SK-N-SH (cell line): ENCODE measurements at regions not wholly inside any gene's neighbourhood (a gene's known extent, or its start where the extent isn't known, plus 50 kb on each side); places are given as distances from the start of the nearest gene placed in this dataset.
A peak's percentile ranks its signal among the peaks of the same experiment; 100 is the strongest.

Source experiments
- CTCF ChIA-PET: fragments of 300-600, 350-600 bp; formaldehyde crosslinking; extraction: SDS; loops from one replicate; lab custom pipeline; 2021; lab: Yijun Ruan, JAX
- POLR2A ChIA-PET: fragments of 350-600 bp; sonication (Branson Sonifier 250); formaldehyde crosslinking; extraction: SDS; loops from one replicate; lab custom pipeline; 2020; ENCODE audit warnings: antibody characterized with exemption, inconsistent platforms; lab: Yijun Ruan, JAX
- DNase-seq: peaks from one replicate; pipeline ENCODE4 v3.0.0; 2012
- H2AFZ ChIP-seq: fragments of 200-600 bp; sonication (generic); 2 replicates; pipeline ENCODE4 v1.8.1; 2016; ENCODE audit warnings: antibody characterized with exemption, mild to moderate bottlenecking, low read depth
- H3F3A ChIP-seq: fragments of 200-600 bp; sonication (generic); replicated peaks from 2 replicates; pipeline ENCODE3; 2016; ENCODE audit warnings: antibody characterized with exemption, mild to moderate bottlenecking; ENCODE audit not compliant: insufficient read depth
- H3K27ac ChIP-seq, 2 experiments: fragments of 200-500 bp in 1 of 2; fragments of 200-600 bp in 1 of 2; sonication (Bioruptor generic) in 1 of 2; sonication (generic), shearing (Covaris generic) in 1 of 2; 2 replicates each; pipeline versions ENCODE4 v1.5.1 to v1.6.1; 2014 to 2016; ENCODE audit warnings: low read depth in 2 of 2, inconsistent platforms in 1 of 2, low read length in 1 of 2, mild to moderate bottlenecking in 1 of 2, mixed read lengths in 1 of 2
- H3K27me3 ChIP-seq: fragments of 200-600 bp; sonication (generic), shearing (Covaris generic); 2 replicates; pipeline ENCODE4 v1.6.1; 2016; ENCODE audit warnings: mixed run types; ENCODE audit not compliant: insufficient read depth
- H3K36me3 ChIP-seq, 2 experiments: fragments of 200-500 bp in 1 of 2; fragments of 200-600 bp in 1 of 2; sonication (Bioruptor generic) in 1 of 2; sonication (generic) in 1 of 2; replicated peaks in 1 of 2; 2 replicates each; pipeline versions ENCODE3 to v1.5.1; 2014 to 2016; ENCODE audit warnings: low read length in 1 of 2, mild to moderate bottlenecking in 1 of 2; ENCODE audit not compliant: insufficient read depth in 2 of 2, control insufficient read depth in 1 of 2
- H3K4me1 ChIP-seq, 2 experiments: fragments of 200-500 bp in 1 of 2; fragments of 200-600 bp in 1 of 2; sonication (Bioruptor generic) in 1 of 2; sonication (generic), shearing (Covaris generic) in 1 of 2; 2 replicates each; pipeline versions ENCODE4 v1.5.1 to v1.6.1; 2014 to 2016; ENCODE audit warnings: low read depth in 1 of 2, low read length in 1 of 2, mixed run types in 1 of 2; ENCODE audit not compliant: insufficient read depth in 2 of 2, control insufficient read depth in 1 of 2
- H3K4me2 ChIP-seq: fragments of 200-600 bp; sonication (generic), shearing (Covaris generic); 2 replicates; pipeline ENCODE4 v1.6.1; 2017; ENCODE audit warnings: mixed run types
- H3K4me3 ChIP-seq, 2 experiments: fragments of 200-500 bp in 1 of 2; fragments of 200-600 bp in 1 of 2; sonication (Bioruptor generic) in 1 of 2; sonication (generic), shearing (Covaris generic) in 1 of 2; 2 replicates each; pipeline versions ENCODE4 v1.5.1 to v1.8.1; 2014 to 2016; ENCODE audit warnings: low read depth in 2 of 2, inconsistent platforms in 1 of 2, low read length in 1 of 2, mild to moderate bottlenecking in 1 of 2, mixed read lengths in 1 of 2, moderate library complexity in 1 of 2
- H3K79me2 ChIP-seq: fragments of 200-600 bp; sonication (generic); 2 replicates; pipeline ENCODE4 v1.8.1; 2017; ENCODE audit warnings: mild to moderate bottlenecking; ENCODE audit not compliant: insufficient read depth
- H3K9ac ChIP-seq: fragments of 200-600 bp; sonication (generic); 2 replicates; pipeline ENCODE4 v1.6.1; 2017; ENCODE audit warnings: mixed run types
- H3K9me2 ChIP-seq: fragments of 200-600 bp; sonication (generic); 2 replicates; pipeline ENCODE4 v1.6.1; 2017; ENCODE audit warnings: mixed run types
- H3K9me3 ChIP-seq: fragments of 200-600 bp; sonication (generic); 2 replicates; pipeline ENCODE4 v1.6.1; 2017; ENCODE audit warnings: mixed run types, mild to moderate bottlenecking, moderate library complexity
- H4K20me1 ChIP-seq: fragments of 200-600 bp; sonication (generic); 2 replicates; pipeline ENCODE4 v1.6.1; 2017; ENCODE audit warnings: mild to moderate bottlenecking, mixed run types; ENCODE audit not compliant: insufficient read depth
- ELF1 ChIP-seq: IDR thresholded peaks from 2 replicates; pipeline ENCODE4 v1.4.0; 2012
- EP300 ChIP-seq, 2 experiments: IDR thresholded peaks; 2 replicates each; pipeline versions ENCODE4 v1.4.0 to v1.6.1; 2012; ENCODE audit warnings: borderline replicate concordance in 1 of 2, low read depth in 1 of 2, low read length in 1 of 2
- EZH2phosphoT487 ChIP-seq: fragments of 200-600 bp; sonication (generic); IDR thresholded peaks from 2 replicates; pipeline ENCODE4 v1.6.1; 2017; ENCODE audit warnings: low read depth, mixed run types, mild to moderate bottlenecking, antibody characterized with exemption, moderate library complexity, borderline replicate concordance
- GATA2 ChIP-seq: sonication (generic); formaldehyde crosslinking; IDR thresholded peaks from 2 replicates; pipeline ENCODE4 v1.5.0; 2020; ENCODE audit warnings: mild to moderate bottlenecking, missing genetic modification reagents
- JUND ChIP-seq: IDR thresholded peaks from 2 replicates; pipeline ENCODE4 v1.4.0; 2012
- MEF2A ChIP-seq: IDR thresholded peaks from 2 replicates; pipeline ENCODE4 v1.4.0; 2012; ENCODE audit warnings: low read depth, borderline replicate concordance
- NRF1 ChIP-seq: IDR thresholded peaks from 2 replicates; pipeline ENCODE4 v1.6.1; 2012; ENCODE audit warnings: low read depth, mild to moderate bottlenecking, low read length
- POLR2AphosphoS5 ChIP-seq: IDR thresholded peaks from 2 replicates; pipeline ENCODE4 v1.6.1; 2012; ENCODE audit warnings: low read depth, low read length
- RXRA ChIP-seq: IDR thresholded peaks from 2 replicates; pipeline ENCODE4 v1.4.0; 2012; ENCODE audit warnings: low read depth, mild to moderate bottlenecking, borderline replicate concordance
- TEAD4 ChIP-seq: IDR thresholded peaks from 2 replicates; pipeline ENCODE4 v1.4.0; 2012; ENCODE audit warnings: mild to moderate bottlenecking, borderline replicate concordance; ENCODE audit not compliant: insufficient read depth
- YY1 ChIP-seq: IDR thresholded peaks from 2 replicates; pipeline ENCODE4 v1.4.0; 2012; ENCODE audit warnings: low read depth, mild to moderate bottlenecking
- WGBS: methylation state at CpG from one replicate; pipeline ENCODE4 v1.1.6; 2017; ENCODE audit warnings: low lambda C conversion rate; 5-methylcytosine and 5-hydroxymethylcytosine counted together
- TF ChIP-seq, protein P1 (sequence below): IDR thresholded peaks from 2 replicates; pipeline ENCODE4 v1.6.1; 2012; ENCODE audit warnings: mild to moderate bottlenecking, low read depth, low read length, moderate library complexity
- TF ChIP-seq, protein P2 (sequence below): IDR thresholded peaks from 2 replicates; pipeline ENCODE4; 2012
- TF ChIP-seq, protein P3 (sequence below): fragments of 200-600 bp; sonication (generic); IDR thresholded peaks from 2 replicates; pipeline ENCODE4 v1.6.1; 2017; ENCODE audit warnings: antibody characterized with exemption, mild to moderate bottlenecking, moderate library complexity
- TF ChIP-seq, protein P4 (sequence below): fragments of 150-350 bp; IDR thresholded peaks from 2 replicates; pipeline ENCODE4 v1.6.1; 2017; ENCODE audit warnings: antibody characterized with exemption, low read length, low read depth, borderline replicate concordance

DNA sequence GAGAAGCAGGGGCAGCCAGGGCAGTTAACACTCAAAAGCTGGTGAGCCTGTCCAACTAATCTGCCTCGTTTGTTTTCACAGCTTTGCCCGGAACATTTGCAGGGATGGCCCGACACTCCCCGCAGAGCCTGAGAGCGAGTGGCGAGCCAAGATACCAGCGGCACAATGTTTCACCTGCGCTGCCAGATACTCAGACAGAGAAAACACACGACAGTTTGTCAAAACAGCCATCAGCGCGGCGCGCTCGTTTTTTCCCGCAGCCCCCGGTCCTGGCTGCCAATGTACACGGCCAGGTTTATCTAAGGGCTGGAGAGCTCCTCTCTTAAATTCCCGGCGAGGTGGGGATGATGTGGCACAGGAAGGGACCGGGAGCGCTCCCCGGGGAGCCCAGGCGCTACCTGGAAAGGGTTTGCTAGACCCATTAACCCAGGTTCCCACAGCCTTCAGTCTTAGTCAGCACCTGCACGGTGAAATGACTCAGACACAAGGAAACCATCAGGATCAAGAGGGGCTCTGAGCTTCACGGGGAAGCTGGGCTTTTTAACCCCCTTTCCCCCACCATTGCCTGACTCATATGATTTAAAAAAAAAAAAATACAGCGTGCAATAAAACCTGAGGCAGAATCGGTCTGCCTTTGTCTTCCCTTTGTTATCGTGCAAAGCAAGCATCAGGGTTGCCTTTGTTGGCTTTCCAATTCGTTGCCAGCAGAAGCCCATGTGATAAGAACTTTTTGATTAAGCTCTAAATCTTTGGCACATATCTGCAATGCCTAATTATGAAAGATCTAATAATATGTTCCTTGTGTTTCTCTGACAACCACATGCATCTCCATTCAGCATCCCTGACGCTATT, 186.2 kb downstream of the EFNB2 start:
- Histone ChIP-seq H3K27me3 (no peaks in the 10 kb centered on the region), H2AFZ (peak overlapping the region; percentile 67; the same call in 1 of the 2 replicates), H3K9me2 (no peaks in the 10 kb centered on the region), H3K4me1 (peaks cover 0 to 8% of the 10 kb centered on the region in 2 experiments; a peak in 2 of 4 replicates), H3F3A (peaks cover 7% of the 10 kb centered on the region), H3K79me2 (no peaks in the 10 kb centered on the region), H4K20me1 (no peaks in the 10 kb centered on the region), H3K4me2 (peak overlapping the region; percentile 77), H3K4me3 (peak overlapping the region; percentile 48 to 62; a peak in 3 of 4 replicates), H3K9ac (peak overlapping the region; percentile 3; the same call in 1 of the 2 replicates), H3K27ac (no peak overlapping the region), H3K36me3 (no peaks in the 10 kb centered on the region), H3K9me3 (no peaks in the 10 kb centered on the region)
- CTCF ChIA-PET = interaction anchor here (0.6 kb wide), 1 partner anchor 198 kb away, joined by 3 read pairs; no protein-coding TSS in a partner anchor
- DNase-seq = peak; percentile 43
- 6% methylated on average over 27 of the region's 30 CpGs for WGBS
- TF ChIP-seq EP300 (IDR thresholded peaks at IDR 0.05; ENCODE audit: borderline replicate concordance in 1 of 2, low read depth in 1 of 2, low read length in 1 of 2) = no peak
- TF ChIP-seq, protein P1, sequence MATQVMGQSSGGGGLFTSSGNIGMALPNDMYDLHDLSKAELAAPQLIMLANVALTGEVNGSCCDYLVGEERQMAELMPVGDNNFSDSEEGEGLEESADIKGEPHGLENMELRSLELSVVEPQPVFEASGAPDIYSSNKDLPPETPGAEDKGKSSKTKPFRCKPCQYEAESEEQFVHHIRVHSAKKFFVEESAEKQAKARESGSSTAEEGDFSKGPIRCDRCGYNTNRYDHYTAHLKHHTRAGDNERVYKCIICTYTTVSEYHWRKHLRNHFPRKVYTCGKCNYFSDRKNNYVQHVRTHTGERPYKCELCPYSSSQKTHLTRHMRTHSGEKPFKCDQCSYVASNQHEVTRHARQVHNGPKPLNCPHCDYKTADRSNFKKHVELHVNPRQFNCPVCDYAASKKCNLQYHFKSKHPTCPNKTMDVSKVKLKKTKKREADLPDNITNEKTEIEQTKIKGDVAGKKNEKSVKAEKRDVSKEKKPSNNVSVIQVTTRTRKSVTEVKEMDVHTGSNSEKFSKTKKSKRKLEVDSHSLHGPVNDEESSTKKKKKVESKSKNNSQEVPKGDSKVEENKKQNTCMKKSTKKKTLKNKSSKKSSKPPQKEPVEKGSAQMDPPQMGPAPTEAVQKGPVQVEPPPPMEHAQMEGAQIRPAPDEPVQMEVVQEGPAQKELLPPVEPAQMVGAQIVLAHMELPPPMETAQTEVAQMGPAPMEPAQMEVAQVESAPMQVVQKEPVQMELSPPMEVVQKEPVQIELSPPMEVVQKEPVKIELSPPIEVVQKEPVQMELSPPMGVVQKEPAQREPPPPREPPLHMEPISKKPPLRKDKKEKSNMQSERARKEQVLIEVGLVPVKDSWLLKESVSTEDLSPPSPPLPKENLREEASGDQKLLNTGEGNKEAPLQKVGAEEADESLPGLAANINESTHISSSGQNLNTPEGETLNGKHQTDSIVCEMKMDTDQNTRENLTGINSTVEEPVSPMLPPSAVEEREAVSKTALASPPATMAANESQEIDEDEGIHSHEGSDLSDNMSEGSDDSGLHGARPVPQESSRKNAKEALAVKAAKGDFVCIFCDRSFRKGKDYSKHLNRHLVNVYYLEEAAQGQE = 0 out of 2 replicates have a peak, but pooled peaks have one; percentile 46
- TF ChIP-seq GATA2 (CRISPR knock-in tag) = peak; percentile 29; the same call in 1 of the 2 replicates
- POLR2A ChIA-PET = no interaction called here

DNA sequence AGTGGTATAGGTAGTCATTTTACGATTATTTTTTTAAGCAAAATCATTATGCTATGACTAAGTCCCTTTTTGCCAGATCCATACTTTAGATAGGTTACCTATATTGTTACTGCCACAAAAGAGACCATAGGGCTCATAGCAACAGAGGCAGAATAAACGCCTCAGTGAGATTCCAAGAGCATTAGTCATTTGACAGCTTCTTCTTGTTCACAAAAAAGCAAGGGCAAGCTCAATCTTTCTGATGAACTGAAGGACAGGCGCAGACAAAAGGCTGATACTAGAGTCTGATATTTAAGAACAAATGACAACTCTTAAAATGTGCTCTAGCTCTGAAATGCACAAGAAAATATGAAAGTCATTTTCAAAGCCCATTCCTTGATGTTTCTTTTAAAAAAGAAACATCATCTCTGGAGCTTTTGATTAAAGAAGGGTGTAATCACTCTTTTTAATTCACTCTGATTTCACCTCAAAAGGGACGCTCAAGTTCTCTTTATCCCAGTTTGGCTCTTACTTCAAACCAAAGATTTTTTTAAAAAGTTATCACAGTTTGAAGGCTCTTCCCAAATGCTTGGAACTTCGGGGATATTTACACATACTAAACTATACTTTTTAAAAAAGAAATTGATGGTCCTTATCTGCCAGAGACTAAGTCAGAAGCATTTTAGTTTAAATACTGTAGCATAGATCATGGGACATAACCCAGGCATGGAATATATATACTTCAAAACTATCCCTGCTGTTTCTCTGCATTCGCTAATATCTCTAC, 187.2 kb downstream of the EFNB2 start:
- ChIA-PET CTCF (no interaction called here), POLR2A (no interaction called here)
- no peaks in the 10 kb centered on the region for H3K9me2 ChIP-seq
- H4K20me1 ChIP-seq = no peaks in the 10 kb centered on the region
- H3K9me3 ChIP-seq = no peaks in the 10 kb centered on the region
- H3K27me3 ChIP-seq = no peaks in the 10 kb centered on the region
- no peaks in the 10 kb centered on the region for H3K79me2 ChIP-seq
- H3K9ac ChIP-seq = no peak overlapping the region
- H3K4me3 ChIP-seq = no peak overlapping the region
- no peak for DNase-seq
- peaks cover 0 to 8% of the 10 kb centered on the region in 2 experiments; a peak in 2 of 4 replicates for H3K4me1 ChIP-seq
- no peak overlapping the region; the same call in 1 of the 2 replicates for H3K4me2 ChIP-seq
- H3K36me3 ChIP-seq = no peaks in the 10 kb centered on the region
- WGBS = 69% methylated on average over 6 of the region's 6 CpGs
- H3F3A ChIP-seq = peaks cover 7% of the 10 kb centered on the region
- H2AFZ ChIP-seq = no peak overlapping the region
- no peak overlapping the region for H3K27ac ChIP-seq
- TF ChIP-seq YY1 (no peak), ELF1 (no peak), GATA2 (CRISPR knock-in tag) (no peak), NRF1 (no peak), POLR2AphosphoS5 (no peak), TEAD4 (no peak), MEF2A (no peak), JUND (peak; percentile 42; the same call in 1 of the 2 replicates), EZH2phosphoT487 (no peak), RXRA (no peak)
- TF ChIP-seq, protein P2, sequence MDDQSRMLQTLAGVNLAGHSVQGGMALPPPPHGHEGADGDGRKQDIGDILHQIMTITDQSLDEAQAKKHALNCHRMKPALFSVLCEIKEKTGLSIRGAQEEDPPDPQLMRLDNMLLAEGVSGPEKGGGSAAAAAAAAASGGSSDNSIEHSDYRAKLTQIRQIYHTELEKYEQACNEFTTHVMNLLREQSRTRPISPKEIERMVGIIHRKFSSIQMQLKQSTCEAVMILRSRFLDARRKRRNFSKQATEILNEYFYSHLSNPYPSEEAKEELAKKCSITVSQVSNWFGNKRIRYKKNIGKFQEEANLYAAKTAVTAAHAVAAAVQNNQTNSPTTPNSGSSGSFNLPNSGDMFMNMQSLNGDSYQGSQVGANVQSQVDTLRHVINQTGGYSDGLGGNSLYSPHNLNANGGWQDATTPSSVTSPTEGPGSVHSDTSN = peak; percentile 44; the same call in 1 of the 2 replicates
- TF ChIP-seq, protein P3, sequence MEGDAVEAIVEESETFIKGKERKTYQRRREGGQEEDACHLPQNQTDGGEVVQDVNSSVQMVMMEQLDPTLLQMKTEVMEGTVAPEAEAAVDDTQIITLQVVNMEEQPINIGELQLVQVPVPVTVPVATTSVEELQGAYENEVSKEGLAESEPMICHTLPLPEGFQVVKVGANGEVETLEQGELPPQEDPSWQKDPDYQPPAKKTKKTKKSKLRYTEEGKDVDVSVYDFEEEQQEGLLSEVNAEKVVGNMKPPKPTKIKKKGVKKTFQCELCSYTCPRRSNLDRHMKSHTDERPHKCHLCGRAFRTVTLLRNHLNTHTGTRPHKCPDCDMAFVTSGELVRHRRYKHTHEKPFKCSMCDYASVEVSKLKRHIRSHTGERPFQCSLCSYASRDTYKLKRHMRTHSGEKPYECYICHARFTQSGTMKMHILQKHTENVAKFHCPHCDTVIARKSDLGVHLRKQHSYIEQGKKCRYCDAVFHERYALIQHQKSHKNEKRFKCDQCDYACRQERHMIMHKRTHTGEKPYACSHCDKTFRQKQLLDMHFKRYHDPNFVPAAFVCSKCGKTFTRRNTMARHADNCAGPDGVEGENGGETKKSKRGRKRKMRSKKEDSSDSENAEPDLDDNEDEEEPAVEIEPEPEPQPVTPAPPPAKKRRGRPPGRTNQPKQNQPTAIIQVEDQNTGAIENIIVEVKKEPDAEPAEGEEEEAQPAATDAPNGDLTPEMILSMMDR = no peak
- TF ChIP-seq, protein P4, sequence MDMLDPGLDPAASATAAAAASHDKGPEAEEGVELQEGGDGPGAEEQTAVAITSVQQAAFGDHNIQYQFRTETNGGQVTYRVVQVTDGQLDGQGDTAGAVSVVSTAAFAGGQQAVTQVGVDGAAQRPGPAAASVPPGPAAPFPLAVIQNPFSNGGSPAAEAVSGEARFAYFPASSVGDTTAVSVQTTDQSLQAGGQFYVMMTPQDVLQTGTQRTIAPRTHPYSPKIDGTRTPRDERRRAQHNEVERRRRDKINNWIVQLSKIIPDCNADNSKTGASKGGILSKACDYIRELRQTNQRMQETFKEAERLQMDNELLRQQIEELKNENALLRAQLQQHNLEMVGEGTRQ = no peak
